Activated B cell treated with CpG ODN at 0.5 μM for 24 hours (primary cell): ENCODE measurements at regions not wholly inside any gene's neighbourhood (a gene's known extent, or its start where the extent isn't known, plus 50 kb on each side); places are given as distances from the start of the nearest gene placed in this dataset.

Experiments used
- ATAC-seq: fragments of 200-7000 bp; cut with Tn5 transposase; one replicate; pipeline ENCODE4 v1.10.0; 2021; ENCODE audit warnings: low read depth, mild to moderate bottlenecking, moderate library complexity
- CTCF ChIA-PET: fragments of 350-600 bp; sonication (Branson Sonifier 250); formaldehyde crosslinking; loops from one replicate; lab custom pipeline; 2021; ENCODE audit warnings: antibody characterized with exemption; lab: Charles Lee
- POLR2A ChIA-PET: fragments of 350-600 bp; sonication (Branson Sonifier 250); formaldehyde crosslinking; loops from one replicate; lab custom pipeline; 2021; ENCODE audit warnings: antibody characterized with exemption; lab: Charles Lee
- DNase-seq: peaks from one replicate; pipeline ENCODE4 v3.0.0; 2022
- H3K27ac Mint-ChIP-seq: one replicate; pipeline ENCODE4 v1.8.0; 2020; ENCODE audit warnings: mixed read lengths
- H3K27me3 Mint-ChIP-seq: one replicate; pipeline ENCODE4 v1.8.0; 2021; ENCODE audit warnings: mixed read lengths
- H3K36me3 Mint-ChIP-seq: one replicate; pipeline ENCODE4 v1.8.0; 2021; ENCODE audit warnings: low read depth, mixed read lengths
- H3K4me1 Mint-ChIP-seq: one replicate; pipeline ENCODE4 v1.8.0; 2021; ENCODE audit warnings: mixed read lengths
- H3K4me3 Mint-ChIP-seq: one replicate; pipeline ENCODE4 v1.8.0; 2020; ENCODE audit warnings: mild to moderate bottlenecking, mixed read lengths
- H3K9me3 Mint-ChIP-seq: one replicate; pipeline ENCODE4 v1.8.0; 2020; ENCODE audit warnings: mixed read lengths
- intact Hi-C: fragments of 100-400 bp; cut with micrococcal nuclease; formaldehyde crosslinking; loops from one replicate; pipeline ENCODE4 v1.15.1; 2024
- TF ChIP-seq, protein P1 (sequence below): fragments of 200-600 bp; IDR thresholded peaks from one replicate; pipeline ENCODE4 v1.8.0; 2022; ENCODE audit warnings: antibody characterized with exemption, mild to moderate bottlenecking

DNA sequence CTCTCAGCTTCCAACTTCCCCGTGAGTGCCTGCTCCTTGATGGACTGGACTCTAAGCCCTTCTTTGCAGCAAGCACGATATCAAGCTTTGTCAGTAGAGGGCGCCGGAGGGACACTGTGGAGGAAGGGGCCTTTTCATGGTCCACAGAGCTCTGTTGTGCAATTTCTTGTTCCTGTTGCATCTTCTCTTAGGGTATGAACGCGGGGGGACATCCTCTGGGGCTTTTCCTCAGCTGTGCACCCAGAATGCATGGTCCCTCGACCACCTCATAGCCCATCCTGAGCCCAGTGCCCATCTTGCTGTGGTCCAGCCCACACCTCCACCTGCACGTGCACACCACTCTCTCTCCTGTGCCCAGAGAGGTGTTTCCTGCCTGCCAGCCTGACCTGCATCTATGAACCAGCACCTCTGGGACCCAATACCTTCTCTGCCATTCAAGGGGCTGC lies 556.8 kb downstream of the PTPRU start:
- intact Hi-C loops = loop anchor here (5.0 kb wide), 1 partner anchor 914 kb away; no protein-coding TSS in a partner anchor
- no peak for DNase-seq

DNA sequence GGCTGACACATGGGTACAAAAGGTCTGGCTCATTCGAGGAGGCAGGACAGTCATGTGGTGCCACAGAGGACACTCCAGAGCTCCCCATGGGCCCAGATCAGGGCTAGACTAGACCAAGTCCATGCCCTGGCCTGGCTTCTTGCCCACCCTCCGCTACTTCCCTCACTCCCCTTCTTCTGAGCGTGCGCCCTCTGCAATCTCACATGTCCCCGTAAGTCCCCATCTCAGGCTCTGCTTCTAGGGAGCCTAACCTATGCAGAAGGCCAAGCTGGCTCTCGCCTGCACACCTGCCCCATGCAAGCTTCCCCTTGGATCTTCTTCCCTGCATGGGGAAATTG lies 553.6 kb downstream of the PTPRU start:
- Mint-ChIP-seq H3K9me3 (no peaks in the 10 kb centered on the region), H3K4me3 (no peak overlapping the region), H3K4me1 (no peaks in the 10 kb centered on the region), H3K36me3 (no peaks in the 10 kb centered on the region), H3K27me3 (no peaks in the 10 kb centered on the region), H3K27ac (no peak overlapping the region)
- no peak for ATAC-seq
- no peak for DNase-seq
- ChIA-PET POLR2A (no interaction called here), CTCF (no interaction called here)
- intact Hi-C loops = loop anchor here (5.0 kb wide), 1 partner anchor 917 kb away; no protein-coding TSS in a partner anchor
- TF ChIP-seq, protein P1, sequence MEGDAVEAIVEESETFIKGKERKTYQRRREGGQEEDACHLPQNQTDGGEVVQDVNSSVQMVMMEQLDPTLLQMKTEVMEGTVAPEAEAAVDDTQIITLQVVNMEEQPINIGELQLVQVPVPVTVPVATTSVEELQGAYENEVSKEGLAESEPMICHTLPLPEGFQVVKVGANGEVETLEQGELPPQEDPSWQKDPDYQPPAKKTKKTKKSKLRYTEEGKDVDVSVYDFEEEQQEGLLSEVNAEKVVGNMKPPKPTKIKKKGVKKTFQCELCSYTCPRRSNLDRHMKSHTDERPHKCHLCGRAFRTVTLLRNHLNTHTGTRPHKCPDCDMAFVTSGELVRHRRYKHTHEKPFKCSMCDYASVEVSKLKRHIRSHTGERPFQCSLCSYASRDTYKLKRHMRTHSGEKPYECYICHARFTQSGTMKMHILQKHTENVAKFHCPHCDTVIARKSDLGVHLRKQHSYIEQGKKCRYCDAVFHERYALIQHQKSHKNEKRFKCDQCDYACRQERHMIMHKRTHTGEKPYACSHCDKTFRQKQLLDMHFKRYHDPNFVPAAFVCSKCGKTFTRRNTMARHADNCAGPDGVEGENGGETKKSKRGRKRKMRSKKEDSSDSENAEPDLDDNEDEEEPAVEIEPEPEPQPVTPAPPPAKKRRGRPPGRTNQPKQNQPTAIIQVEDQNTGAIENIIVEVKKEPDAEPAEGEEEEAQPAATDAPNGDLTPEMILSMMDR = no peak

More for the DNA sequence above, 556.8 kb downstream of the PTPRU start:
- POLR2A ChIA-PET = no interaction called here
- Mint-ChIP-seq H3K36me3 (no peaks in the 10 kb centered on the region), H3K27ac (no peak overlapping the region), H3K9me3 (peaks cover 2% of the 10 kb centered on the region), H3K27me3 (no peaks in the 10 kb centered on the region), H3K4me1 (no peaks in the 10 kb centered on the region), H3K4me3 (no peak overlapping the region)
- ATAC-seq = no peak
- CTCF ChIA-PET = no interaction called here
- TF ChIP-seq, protein P1 = no peak

DNA sequence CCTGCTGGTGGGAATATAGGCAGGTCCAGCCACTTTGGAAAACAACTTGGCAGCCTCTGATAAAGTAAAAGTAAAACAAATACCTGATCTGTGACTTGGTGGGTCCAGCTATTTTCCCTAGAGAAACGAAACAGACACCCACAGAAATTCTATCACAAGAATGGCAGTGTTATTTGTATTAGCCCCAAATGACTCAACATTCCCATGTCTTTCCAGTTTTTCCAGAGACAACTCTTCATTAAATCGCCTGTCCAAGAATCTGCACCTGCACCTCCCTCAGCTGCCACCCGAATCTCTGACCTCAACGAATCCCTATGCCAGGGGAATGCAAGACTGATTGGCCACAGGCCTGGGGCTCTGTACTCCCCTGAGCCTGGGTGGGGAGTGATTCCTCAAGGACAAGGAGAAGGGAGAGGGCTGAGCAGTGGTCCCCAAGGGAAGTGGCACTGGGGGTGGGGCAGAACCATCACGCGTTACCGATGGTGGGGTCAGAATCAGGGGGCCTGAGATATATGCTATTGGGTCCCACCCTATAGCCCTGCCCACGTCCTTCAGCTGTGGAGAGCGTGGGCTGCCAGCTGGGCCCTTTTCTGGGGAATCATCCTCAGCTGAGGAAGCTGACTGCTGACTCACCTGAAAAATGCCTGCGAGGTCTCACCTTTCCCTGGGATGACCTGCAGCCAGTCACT lies 553.0 kb downstream of the PTPRU start:
- Mint-ChIP-seq H3K36me3 (no peaks in the 10 kb centered on the region), H3K4me1 (no peaks in the 10 kb centered on the region), H3K27me3 (no peaks in the 10 kb centered on the region), H3K9me3 (no peaks in the 10 kb centered on the region), H3K27ac (no peak overlapping the region), H3K4me3 (no peak overlapping the region)
- TF ChIP-seq, protein P1 = no peak
- no peak for DNase-seq
- ChIA-PET CTCF (no interaction called here), POLR2A (no interaction called here)
- intact Hi-C loops = no loop called here
- ATAC-seq = no peak

DNA sequence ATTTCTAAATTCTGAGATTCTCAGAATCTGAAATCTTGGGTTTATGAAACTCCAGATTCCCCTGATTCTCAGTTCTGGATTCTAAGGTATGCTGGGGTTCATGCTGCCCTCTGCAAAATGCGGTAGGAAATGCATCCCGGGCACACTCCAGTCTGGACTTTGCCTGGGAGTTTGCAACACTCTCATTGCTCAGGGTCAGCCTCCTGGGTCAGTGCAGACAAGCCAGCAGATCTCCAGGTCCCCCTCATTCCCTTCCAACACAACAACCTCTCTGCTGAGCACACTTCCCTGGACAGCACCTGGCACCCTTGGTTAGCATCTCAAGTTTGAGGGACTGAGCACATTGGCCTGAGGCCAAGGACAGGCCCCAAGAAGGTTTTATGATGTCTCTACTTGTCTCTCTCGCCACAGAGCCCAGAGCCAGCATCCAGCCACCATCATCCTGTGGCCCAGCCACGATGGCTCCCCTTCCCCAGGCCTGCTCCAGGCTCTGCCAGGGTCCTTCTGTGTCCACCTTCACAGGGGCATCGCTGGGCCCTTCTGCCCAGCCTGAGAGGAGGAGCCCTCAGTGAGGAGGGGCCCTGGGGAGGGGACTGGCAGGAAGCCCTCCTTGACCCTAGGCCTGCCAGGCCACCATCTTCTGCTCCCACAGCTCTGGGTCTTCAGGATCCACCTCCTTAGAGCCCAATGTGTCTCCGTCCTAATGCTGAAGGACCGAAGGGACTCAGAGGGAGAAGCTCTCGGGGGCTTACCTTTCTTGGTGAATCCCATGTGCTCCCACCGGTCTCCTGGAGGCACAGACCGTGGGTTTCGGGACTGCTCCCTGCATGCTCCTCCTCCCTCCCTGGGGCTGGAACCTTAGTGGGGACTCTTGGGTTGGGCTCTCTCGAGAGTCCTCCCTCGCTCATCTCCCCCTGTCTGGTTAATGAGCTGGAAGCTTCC lies 550.7 kb downstream of the PTPRU start:
- Mint-ChIP-seq H3K27me3 (peaks cover 4% of the 10 kb centered on the region), H3K4me1 (no peaks in the 10 kb centered on the region), H3K4me3 (no peak overlapping the region), H3K27ac (no peak overlapping the region), H3K9me3 (no peaks in the 10 kb centered on the region), H3K36me3 (no peaks in the 10 kb centered on the region)
- ATAC-seq = no peak
- ChIA-PET POLR2A (no interaction called here), CTCF (no interaction called here)
- DNase-seq = no peak
- intact Hi-C loops = no loop called here
- TF ChIP-seq, protein P1 = no peak

DNA sequence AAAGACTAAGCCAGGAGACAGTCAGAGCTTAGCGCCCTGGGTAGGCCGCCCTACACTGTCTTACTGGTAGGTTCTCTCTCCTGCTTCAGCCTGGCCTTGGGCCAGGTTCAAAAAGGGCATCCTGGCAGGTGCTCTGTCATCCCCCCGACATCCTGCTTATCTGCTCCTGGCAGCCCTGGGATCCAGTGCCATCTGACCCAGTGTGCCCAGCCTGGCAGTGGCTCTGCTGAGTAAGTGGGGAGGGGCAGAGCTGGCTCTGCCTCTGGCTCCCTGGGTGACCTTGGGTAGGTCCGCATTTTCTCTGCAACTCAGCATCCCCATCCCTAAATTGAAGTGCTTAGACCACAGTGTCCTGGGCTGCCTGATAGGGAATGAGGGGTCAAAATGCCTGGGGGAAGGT lies 549.9 kb downstream of the PTPRU start:
- DNase-seq (no peak), ATAC-seq (no peak)
- no peaks in the 10 kb centered on the region for H3K36me3 Mint-ChIP-seq
- CTCF ChIA-PET = no interaction called here
- intact Hi-C loops = no loop called here
- TF ChIP-seq, protein P1 = no peak
- H3K4me3 Mint-ChIP-seq = no peak overlapping the region
- no peaks in the 10 kb centered on the region for H3K4me1 Mint-ChIP-seq
- peaks cover 6% of the 10 kb centered on the region for H3K27me3 Mint-ChIP-seq
- no peak overlapping the region for H3K27ac Mint-ChIP-seq
- no peaks in the 10 kb centered on the region for H3K9me3 Mint-ChIP-seq
- POLR2A ChIA-PET = no interaction called here
